ENCODE measurements at regions not wholly inside any gene's neighbourhood (a gene's known extent, or its start where the extent isn't known, plus 50 kb on each side); places are given as distances from the start of the nearest gene placed in this dataset.

DNA sequence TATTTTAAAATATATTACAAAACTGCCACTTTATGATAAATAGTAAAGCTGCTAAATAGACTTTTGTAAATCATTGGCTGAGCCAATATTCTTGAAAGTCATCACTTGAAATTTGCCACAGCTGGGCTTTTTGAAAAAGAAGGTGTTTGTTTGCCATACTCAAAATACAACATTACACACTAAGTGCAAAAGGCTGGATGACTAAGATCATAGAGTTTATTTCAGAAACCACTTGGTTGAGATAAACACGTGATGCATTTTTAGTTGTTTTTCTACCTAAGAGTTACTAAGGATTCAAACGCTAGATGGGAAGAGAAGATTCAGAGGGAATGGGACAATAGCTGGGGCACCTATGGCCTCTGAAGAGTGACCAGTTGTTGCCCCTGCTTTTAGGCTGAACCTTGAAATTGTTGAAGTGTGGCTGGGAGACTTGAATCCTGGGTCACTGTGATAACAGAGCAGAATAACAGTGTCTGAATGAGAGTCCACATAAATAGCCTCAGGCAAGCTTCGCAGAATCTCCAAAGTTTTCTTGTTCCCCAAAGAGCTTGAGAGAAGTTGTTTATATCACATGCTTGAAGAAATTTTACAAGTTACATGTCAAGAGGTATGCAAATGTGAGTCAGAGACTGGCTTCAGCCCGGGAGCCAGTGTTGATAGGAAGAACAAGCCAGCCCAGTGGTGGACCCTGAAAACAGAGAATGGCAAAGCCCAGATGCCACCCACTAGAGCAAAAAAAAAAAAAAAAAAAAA, 409.8 kb downstream of the GPD2 start:
- DNase-seq (ENCODE audit: low spot score), result peak; percentile 2

DNA sequence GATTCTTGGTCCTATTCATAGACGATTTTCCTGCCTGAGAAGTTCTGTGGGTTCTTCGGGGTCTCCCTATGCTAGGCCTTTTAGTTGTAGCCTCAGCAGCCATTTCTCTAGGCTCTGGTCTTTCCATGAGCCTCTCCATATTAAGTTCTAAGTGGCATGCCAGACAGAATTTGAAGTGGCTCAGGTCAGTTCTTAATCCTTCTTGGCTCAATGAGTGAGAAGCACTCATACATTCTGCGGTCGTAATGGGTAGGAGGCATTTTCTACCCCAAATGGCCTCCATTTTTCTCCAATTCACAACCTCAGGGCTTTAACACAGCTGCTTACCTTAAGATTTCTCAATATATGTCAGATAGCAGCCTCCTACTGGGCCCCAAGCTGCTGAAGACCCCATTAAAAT, 405.3 kb upstream of the GALNT5 start:
- DNase-seq (ENCODE audit: low spot score), result no peak

DNA sequence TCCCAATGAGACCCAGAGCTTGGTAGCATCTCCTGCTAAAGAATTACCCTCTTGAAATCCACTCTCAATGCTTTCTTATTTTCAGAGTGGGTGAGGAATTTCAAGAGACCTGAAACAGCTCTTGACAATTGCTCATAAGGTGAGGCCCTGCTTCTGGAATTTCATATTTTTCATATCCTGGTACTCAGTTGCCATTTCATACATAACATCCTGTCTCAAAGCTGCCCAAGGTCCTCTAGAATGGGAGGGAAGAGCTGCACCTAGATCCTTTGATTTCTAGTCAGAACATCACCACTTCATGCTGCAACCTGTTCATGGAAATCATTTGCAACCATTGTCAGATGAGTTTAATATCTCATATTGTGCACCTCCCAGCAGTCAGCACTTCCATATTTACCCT, 404.8 kb upstream of the GALNT5 start:
- DNase-seq (ENCODE audit: low spot score), result no peak

DNA sequence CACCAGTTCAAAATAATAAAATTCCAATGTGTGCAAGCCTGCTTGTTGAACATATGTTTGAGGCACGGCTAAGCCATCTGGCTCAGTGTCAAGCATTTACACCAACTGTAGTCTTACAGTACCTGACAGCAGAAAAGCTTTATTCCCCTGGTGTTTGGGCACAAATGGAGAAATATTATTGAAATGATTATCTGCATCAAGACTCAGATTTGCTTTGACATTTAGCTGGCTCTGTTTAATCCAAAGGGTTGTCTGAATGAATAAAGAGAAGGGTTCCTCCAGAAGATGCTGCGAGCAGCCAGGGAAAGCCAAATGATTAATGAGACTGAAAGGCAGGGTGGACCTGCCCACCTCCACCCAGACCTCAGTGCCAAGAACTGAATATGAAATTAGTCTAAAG, 393.2 kb upstream of the GALNT5 start:
- DNase-seq (ENCODE audit: low spot score), result no peak

DNA sequence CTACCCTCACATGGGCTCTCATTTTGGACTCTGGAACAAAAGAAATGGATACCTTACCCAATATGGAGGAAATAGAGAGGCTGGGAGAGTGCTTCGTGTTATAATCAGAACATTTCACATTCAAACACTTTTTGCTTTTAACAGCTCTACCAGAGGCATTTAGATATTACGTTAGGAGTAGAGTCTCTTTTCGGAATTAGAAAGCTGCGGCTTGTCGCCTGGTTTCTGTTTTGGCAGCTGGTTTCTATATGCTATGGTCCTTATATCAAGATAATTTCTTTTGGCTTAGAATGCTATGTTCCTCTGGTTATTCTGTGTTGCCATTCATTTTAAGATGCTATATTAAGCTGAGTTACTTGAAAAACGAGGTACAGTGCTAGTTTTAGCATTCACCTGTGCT, 392.8 kb upstream of the GALNT5 start:
- no peak for DNase-seq (ENCODE audit: low spot score)

DNA sequence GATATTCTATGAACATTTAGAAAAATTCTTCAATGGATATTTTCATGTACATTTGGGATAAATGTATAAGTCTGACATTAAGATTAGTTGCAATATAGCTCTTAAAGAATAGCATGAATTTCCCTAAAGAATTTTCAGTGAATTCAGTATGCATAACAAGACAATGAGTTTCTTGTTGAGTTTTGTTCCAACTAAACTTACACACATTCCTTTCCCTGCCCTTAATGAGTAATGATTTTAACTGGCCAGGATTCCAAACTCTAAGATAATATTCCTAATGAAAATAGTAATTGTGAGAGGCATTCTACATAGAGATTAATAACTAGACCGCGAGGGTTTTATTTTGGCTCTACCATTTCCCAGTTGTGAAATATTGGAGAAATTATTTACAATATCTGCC, 390.3 kb upstream of the GALNT5 start:
- peak; percentile 58 for DNase-seq (ENCODE audit: low spot score)

DNA sequence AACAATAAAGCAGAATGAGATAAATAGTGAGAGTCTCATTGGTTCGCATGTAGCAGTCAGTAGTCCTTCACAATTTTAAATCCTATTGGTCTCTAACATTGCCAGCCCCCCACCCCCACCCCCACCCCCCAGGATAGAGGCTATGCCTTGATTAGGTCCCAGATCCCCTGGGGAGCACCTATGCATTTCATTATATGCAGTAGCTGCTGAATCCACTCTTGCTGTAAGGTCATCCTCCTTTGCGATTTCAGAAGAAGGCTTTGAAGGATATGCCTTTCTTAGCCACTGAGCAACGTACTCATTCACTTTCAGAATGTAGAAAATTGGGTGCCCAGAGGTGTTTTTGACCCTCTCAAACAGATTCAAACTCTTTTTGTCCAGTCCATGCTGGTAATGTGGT, 382.8 kb upstream of the GALNT5 start:
- DNase-seq (ENCODE audit: low spot score), result no peak

DNA sequence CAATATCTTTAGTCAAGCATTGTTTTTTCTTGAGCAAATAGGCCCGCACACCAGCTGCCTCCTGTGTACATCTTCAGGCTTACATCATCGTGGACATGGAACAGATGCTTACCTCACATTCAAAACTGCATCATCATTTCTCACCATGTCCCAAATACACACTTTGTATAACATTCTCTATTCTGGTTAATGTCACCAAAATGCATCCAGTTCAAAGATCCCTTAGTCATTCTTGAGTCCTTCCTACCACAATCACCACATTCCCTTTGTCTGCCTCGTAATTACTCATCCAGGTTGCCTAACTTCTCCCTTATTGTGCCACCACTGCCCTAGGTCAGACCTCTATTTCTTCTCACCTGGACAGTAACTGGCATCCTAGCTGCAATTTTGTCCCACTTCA, 373.7 kb upstream of the GALNT5 start:
- no peak for DNase-seq (ENCODE audit: low spot score)

DNA sequence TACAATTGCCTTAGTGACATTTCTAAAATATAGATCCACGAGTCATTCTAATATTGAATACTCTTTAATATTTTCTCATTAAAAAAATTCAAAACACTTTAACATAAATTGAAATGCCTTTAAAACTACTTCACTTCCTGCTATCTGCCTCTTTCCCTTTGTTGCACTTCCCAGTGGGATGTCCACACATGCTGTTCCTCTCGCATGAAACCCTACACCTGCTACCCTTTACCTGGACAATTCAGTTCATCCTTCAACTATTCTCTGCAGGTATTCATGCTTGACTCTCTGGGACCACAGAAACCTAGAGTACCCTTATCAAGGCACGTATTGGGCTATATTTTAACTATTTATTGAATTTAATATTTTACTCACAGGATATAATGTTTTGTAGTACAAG, 373.3 kb upstream of the GALNT5 start:
- DNase-seq (ENCODE audit: low spot score), result no peak

DNA sequence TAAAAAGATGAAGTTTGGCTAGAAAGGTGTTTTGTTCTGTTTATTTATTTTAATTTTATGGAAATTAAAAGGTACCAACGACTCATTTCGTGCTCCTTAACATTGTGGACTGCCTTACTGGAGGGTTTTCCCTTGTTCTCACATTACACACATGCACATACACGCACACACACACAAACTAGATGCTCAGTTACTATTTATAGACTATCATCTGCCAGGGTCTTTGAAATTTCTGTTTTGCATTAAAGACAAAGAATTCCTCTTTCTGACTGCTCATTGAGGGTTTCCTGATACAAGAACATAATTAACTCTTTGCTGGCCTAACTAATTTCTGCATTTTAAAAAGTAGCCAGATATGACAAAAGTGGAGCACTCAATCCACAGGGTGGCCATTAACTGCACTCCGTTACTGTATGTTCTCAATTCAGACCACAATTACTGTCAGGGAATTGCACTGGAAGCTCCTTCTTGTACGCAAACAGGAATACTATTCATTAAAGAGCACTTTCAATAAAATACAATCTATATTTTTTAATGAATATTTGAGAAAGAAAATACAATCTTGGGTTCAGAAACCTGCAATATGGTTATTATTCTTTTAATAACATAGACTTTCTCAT, 366.9 kb upstream of the GALNT5 start:
- DNase-seq (ENCODE audit: low spot score), result no peak

DNA sequence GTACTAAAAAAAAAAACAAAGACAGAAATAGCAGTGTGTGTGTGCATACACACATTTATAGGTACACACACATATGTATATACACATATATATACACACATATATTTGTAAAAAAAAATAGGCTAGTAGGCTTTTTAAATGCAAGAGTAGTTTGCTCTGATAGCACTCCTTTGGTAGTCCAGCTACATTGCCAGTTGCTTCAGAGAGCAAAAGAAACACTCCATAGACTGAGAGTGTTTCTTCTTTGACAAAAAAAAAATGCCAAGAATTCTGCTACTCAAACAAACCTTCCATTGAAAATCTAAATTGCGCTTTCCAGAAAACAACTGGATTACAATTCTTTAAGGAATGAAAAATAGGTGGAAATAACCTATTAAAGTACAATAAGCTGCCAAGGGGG, 365.9 kb upstream of the GALNT5 start:
- DNase-seq (ENCODE audit: low spot score), result no peak

DNA sequence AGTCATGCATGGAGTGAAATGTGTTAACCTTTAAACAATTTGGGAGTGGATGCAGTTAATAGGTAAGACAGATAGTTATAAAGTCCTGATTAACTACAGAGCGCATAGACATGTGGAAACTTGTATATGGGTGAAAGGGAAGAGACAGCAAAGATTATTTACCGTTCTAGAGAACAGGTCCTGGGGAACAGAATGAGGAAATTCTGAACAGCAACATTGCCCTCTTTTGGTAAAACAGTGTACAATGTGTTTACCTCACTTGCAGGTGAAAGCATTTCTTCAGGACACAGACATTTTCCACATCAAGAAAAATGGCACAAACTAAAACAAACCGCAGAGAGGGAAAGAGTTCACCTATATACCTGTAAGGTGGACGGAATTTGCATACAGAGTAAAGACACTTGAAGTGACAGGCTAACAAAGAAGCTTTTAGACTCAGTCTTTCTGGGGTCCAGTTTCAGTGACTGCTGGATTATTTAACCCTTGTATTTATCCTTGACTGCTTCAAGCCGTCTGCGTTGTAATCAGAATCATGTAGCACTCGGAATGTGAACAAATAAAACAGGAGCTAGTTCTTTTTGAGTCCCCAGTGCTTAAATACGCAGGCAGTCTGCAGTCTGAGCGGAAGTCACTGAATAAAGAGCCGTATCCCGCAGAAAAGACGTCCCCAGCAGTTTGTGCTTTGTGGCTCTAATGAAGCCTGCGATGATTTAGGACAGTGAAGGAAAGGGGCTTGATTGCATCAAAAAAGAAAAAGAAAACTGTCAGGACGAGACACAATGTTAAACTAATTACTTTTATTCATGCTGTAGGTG, 364.8 kb upstream of the GALNT5 start:
- DNase-seq (ENCODE audit: low spot score), result peak; percentile 34

DNA sequence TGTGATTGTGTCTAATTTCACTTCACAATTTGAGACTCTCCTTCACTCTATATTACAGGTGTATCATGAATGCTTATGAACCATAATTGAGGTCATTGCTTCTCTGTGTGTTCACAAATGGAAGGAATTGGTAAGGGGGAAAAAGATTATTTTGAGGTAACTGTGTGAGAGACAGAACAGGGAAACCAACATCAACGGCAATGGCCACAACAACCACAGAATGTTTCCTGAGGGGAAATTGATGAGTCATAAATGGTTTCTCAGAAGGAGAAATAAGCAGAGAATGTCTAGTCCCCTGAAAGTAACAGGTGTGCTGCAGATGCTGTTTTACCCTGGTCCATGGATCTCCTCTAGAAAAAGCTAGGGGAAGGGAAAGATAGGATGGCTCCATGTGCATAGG, 361.2 kb upstream of the GALNT5 start:
- DNase-seq (ENCODE audit: low spot score), result no peak

DNA sequence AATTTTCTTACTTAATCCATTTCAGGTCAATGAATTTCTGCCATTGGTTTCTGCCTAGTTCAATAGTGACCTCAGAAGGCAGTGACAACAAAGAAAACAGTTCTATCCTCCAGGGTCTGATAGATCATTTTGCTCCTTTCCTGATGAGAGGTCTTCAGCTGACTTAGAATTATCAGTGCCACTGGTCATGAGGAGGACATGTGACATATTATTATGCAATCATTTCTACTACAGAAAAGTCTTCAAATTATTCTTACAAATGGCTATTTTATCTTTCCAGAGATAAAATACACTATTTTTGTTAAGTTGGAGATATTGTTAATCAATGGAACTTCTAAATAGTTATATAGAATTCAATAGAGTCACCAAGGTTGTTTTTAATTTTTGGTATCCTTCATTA, 360.0 kb upstream of the GALNT5 start:
- no peak for DNase-seq (ENCODE audit: low spot score)

DNA sequence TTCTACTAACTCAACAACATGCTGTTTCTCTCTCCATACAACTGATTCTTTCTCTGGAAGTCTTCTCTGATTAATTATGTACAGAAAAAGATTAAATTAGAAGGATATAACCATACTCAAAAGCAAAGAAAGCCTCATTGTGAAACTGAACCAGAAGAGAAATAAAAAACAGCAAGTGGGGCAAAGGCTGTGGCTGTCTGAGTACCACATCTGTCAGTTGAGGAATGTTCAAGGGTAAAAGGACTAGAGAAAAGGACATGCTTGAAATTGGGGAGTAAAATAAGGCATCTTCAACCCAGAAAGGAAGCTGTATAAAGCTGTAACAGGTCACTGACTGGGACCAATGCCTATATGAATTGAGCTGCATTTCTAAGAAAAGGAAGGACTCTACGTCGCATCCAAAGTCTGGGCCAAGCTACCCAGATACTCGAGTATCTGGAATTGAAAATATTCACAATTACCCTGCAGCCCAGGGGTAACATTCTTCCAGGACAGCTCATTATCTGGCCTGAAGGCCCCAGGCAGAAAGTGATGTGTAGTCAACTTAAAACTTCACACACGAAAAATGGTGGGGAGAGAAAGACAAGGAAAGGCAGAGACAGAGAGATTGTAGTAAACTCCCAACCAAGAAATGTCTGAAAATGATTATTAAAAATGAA, 356.0 kb upstream of the GALNT5 start:
- DNase-seq (ENCODE audit: low spot score), result no peak

DNA sequence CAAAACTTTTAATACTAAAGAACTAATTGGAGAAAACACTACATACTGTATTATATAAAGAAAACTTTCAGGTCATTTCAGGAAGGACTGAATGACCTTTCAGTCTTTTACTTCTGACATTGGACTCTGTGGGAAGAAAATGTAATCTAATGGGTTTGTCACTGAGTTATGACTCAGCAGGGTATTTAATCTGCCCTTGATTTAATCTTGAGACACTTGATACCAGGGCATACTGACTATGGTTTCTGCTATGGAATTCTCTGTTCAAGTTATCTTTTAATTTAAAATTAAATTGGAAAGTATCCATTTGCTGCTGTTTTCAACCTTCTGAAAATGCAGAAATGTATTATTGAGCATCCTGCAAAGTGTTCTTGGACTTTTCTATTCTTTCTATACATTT, 354.2 kb upstream of the GALNT5 start:
- peak; percentile 13 for DNase-seq (ENCODE audit: low spot score)

DNA sequence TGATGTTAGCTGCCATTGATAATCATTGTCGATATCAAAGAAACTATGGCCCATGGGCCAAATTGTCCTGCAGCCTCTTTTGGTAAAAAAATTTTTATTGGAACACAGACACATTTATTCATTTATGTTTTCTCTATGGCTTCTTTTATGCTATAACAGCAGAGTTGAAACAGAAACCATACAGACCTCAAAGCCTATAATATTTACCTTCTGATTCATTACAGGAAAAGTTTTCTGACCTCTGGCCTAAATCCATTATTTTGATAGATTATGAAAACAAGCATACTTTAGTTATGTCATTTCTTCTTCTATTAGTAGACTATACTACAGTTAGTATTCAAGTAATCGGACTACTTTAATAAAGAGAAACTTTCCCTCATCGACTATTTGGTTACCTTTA, 349.7 kb upstream of the GALNT5 start:
- DNase-seq (ENCODE audit: low spot score), result no peak

DNA sequence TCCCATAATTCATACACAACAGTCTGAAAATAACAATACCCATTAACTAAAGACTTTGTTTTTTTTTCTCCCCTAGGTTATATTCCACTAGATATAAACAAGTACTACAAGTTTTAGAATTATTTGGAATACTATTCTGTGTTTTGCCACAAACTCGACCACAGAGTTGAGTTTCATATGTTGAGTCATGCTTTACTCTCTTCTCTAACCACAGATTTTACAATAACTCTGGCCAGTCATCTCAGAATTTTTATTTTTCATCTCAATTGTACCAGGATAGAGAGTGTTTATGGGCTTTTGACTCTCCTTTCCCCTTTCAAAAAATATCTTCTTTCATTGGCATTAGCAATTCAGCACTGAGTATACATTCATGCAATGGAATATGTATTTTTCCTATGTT, 348.7 kb upstream of the GALNT5 start:
- DNase-seq (ENCODE audit: low spot score), result no peak

DNA sequence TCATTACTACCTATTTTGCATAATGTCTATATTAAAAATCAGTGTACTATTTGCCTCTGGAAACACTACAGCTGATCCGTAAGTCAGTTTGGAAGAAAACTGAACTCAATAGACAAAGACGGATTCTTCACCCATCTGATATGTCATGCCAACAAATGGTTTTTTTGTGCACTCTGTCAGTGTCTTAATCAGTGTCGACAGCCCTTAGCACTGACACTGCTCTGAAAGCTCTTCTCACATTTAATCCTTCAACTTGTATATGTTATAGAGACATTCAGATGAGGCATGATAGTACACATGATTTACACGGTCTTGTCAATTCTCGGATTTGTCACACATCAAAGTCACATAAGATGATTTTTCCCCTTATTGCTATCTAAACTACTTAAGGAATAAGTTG, 347.5 kb upstream of the GALNT5 start:
- peak; percentile 43 for DNase-seq (ENCODE audit: low spot score)

DNA sequence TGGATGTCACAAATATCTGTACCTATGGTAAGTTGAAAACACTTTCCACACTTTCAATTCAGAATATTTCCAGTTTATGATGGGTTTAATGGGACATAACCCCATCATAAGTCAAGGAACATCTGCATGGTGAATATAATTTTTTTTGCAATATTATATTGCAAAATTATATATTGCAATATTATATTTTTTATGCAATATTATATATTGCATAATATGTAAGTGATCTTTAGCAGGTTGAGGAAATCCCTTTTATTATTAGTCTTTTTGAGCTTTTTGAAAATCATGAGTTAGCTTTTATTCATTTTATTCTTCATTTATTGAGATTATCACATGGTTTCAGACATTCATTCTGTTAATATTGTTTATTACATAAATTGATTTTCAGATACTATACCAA, 342.2 kb upstream of the GALNT5 start:
- no peak for DNase-seq (ENCODE audit: low spot score)

DNA sequence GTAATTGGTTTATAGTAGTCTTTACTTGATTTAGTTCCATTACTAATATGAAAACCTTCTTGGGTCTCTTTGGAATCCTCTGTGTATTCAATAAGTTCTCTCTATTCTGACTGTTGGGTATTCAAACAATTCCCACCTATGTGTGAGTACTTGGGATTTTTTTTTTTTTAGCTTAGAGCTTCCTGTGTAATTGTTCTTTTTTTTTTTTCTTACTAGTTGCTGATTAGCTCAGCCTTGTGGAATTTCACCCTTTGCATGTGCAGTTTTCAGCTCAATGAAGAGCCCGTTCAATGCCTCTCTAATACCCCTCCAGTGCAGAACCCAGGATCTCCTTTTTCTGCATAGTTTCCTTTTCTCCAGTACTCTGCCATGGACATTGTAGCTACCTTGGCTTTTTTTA, 339.1 kb upstream of the GALNT5 start:
- DNase-seq (ENCODE audit: low spot score), result no peak

DNA sequence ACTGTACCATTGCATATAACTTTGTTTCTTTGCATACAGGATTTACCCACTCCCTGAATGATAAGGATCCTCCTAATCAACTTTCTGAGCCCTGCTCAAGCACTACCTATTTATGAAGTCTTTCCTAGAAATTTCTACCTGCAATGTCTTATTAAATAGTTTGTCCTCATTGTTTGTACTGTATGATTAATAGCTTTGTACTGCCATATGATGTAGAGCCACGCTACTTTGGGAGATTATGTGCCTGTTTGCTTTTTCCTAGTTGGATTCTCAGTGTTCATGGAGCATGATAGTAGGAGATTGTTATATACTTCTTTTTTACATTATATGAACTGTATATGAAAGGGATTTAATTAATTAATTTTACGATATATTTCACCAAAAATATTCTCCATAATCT, 327.1 kb upstream of the GALNT5 start:
- no peak for DNase-seq (ENCODE audit: low spot score)

Data from COLO829 (cell line).